HL-60 (cell line): ENCODE measurements at regions not wholly inside any gene's neighbourhood (a gene's known extent, or its start where the extent isn't known, plus 50 kb on each side); places are given as distances from the start of the nearest gene placed in this dataset.

Experiments used
- DNase-seq, 2 experiments: peaks; one replicate each; pipeline ENCODE4 v3.0.0-alpha.2; 2010 to 2020; ENCODE audit warnings: low read depth in 1 of 2, low spot score in 1 of 2
- H3K27ac ChIP-seq: fragments of 250-450 bp; sonication (Bioruptor Pico); replicated peaks from 2 replicates; pipeline ENCODE4 v1.5.1; 2020; ENCODE audit warnings: mild to moderate bottlenecking, moderate library complexity
- H3K27me3 ChIP-seq: fragments of 250-450 bp; sonication (Bioruptor Pico); 2 replicates; pipeline ENCODE4 v1.5.1; 2021; ENCODE audit warnings: mild to moderate bottlenecking, moderate library complexity; ENCODE audit not compliant: insufficient read depth, poor library complexity, severe bottlenecking
- H3K4me3 ChIP-seq: replicated peaks from 2 replicates; pipeline ENCODE4 v1.5.1; 2011; ENCODE audit warnings: mild to moderate bottlenecking, control low read depth, low read length; ENCODE audit not compliant: insufficient read depth
- CTCF ChIP-seq: IDR thresholded peaks from one replicate; pipeline ENCODE4 v1.5.1; 2011; ENCODE audit warnings: low read length, control low read depth, inconsistent platforms; ENCODE audit not compliant: insufficient read depth
- GABPA ChIP-seq: IDR thresholded peaks from 2 replicates; pipeline ENCODE4 v1.6.1; 2012; ENCODE audit warnings: low read depth
- POLR2AphosphoS5 ChIP-seq: IDR thresholded peaks from 2 replicates; pipeline ENCODE4 v1.6.1; 2012; ENCODE audit warnings: low read depth
- REST ChIP-seq: IDR thresholded peaks from 2 replicates; pipeline ENCODE4 v1.6.1; 2012; ENCODE audit warnings: low read depth; ENCODE audit not compliant: insufficient replicate concordance
- SPI1 ChIP-seq: IDR thresholded peaks from 2 replicates; pipeline ENCODE4 v1.6.1; 2012; ENCODE audit warnings: low read depth, mild to moderate bottlenecking, borderline replicate concordance

- H3K27me3 ChIP-seq = no peaks in the 10 kb centered on the region
- peak; percentile 87 for TF ChIP-seq CTCF
- no peak for TF ChIP-seq POLR2AphosphoS5
- no peak for TF ChIP-seq SPI1
- no peak for TF ChIP-seq REST
- TF ChIP-seq GABPA = no peak
- H3K27ac ChIP-seq = no peak overlapping the region
- DNase-seq = peak; percentile 10 to 52
- H3K4me3 ChIP-seq = no peak overlapping the region
Measured at GRCh38 chr2:18387441-18388206, 172.8 kb downstream of the RDH14 start.

- H3K27ac ChIP-seq = no peak overlapping the region
- H3K27me3 ChIP-seq = no peaks in the 10 kb centered on the region
- H3K4me3 ChIP-seq = no peak overlapping the region
- TF ChIP-seq GABPA (no peak), SPI1 (no peak), POLR2AphosphoS5 (no peak)
- no peak for DNase-seq
Measured at GRCh38 chr2:18384242-18384641, 176.2 kb downstream of the RDH14 start.

GRCh38 chr2:18381386-18381785 lies 179.1 kb downstream of the RDH14 start:
- Histone ChIP-seq H3K27me3 (no peaks in the 10 kb centered on the region), H3K27ac (no peak overlapping the region), H3K4me3 (no peak overlapping the region)
- TF ChIP-seq REST (no peak), POLR2AphosphoS5 (no peak), CTCF (no peak), GABPA (no peak), SPI1 (no peak)
- DNase-seq = no peak

- Histone ChIP-seq H3K4me3 (no peak overlapping the region), H3K27ac (no peak overlapping the region), H3K27me3 (no peaks in the 10 kb centered on the region)
- TF ChIP-seq POLR2AphosphoS5 (no peak), GABPA (no peak), SPI1 (no peak), REST (no peak), CTCF (no peak)
- DNase-seq = no peak
Measured at GRCh38 chr2:18380321-18380720, 180.1 kb downstream of the RDH14 start.
